ENCODE measurements at regions not wholly inside any gene's neighbourhood (a gene's known extent, or its start where the extent isn't known, plus 50 kb on each side); places are given as distances from the start of the nearest gene placed in this dataset.
"Not testable (repeated sequence)": the region's sequence is repeated elsewhere in the genome, so short reads cannot be mapped to it uniquely, and the experiment has no call there.

DNA sequence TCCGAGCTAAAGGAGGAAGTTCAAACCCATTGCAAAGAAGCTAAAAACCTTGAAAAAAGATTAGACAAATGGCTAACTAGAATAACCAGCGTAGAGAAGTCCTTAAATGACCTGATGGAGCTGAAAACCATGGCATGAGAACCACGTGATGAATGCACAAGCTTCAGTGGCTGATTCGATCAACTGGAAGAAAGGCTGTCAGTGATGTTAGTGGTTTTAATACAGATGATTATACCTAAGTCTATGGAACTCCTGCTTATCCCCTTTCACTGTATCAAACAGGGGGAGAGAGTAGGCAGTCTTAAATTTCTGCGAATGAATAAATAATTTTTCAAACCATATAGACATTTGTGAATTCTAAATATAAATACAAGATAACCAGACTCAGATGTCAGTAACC, 512.7 kb downstream of the PRKD1 start:
- not testable (repeated sequence) for DNase-seq; H3K36me3 Mint-ChIP-seq (ENCODE audit: insufficient read depth in 2 of 2); H3K4me1 Mint-ChIP-seq (ENCODE audit: low read depth); H3K4me3 Mint-ChIP-seq; ATAC-seq (replicated peaks in 1 of 2); H3K27ac Mint-ChIP-seq; H3K27me3 Mint-ChIP-seq (ENCODE audit: low read depth); H3K9me3 Mint-ChIP-seq

DNA sequence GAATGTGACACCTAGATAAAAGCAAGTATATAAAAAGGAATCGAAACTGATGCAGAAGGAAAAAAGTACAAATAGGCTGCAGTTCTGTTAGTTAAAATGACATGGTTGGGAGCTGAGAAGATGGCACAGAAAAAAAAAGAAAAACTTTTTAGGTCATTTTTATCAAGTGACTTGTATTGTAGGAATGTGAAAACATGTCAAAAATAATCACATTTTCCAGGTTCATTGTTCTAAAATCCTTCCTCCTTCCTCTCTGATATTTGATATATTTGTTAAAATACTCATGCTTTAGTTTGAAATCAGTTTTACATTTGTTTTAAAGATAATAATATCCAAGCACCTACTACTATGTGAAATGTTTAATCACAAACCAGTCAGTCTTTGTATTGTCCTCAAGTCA, 507.9 kb downstream of the PRKD1 start:
- Mint-ChIP-seq H3K27ac (no peak overlapping the region), H3K27me3 (ENCODE audit: low read depth) (no peaks in the 10 kb centered on the region), H3K36me3 (ENCODE audit: insufficient read depth in 2 of 2) (no peaks in the 10 kb centered on the region), H3K4me3 (no peak overlapping the region), H3K9me3 (peaks cover 3 to 7% of the 10 kb centered on the region in 2 donors), H3K4me1 (ENCODE audit: low read depth) (no peaks in the 10 kb centered on the region)
- DNase-seq = no peak
- no peak for ATAC-seq (replicated peaks in 1 of 2)

DNA sequence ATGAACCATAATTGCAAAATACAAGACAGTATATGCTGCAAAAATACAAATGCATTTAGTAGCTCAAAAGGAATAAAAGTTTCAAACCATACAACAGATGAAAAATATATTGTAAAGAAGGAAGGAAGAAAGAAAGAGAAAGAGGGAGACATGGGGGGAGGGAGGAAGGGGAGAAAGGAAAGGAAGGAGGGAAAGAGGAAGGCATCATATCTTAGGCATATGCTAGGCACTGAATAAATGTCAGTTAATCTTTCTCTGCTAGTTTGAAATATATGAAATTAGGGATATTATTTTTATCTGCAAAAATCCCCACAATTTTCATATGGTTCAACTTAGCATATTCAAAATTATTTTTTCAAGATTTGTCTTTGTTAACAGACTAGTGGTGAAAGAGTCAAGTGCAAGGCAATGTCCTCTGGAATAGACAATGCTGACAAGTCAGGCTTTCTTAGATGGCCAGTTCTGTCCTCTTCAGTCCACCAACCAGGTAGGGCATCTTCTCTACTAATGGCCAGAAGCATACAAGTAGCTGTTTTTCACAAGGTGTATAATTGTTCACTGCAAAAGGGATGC, 506.4 kb downstream of the PRKD1 start:
- Mint-ChIP-seq H3K27me3 (ENCODE audit: low read depth) (no peaks in the 10 kb centered on the region), H3K4me3 (no peak overlapping the region), H3K4me1 (ENCODE audit: low read depth) (no peaks in the 10 kb centered on the region), H3K36me3 (ENCODE audit: insufficient read depth in 2 of 2) (no peaks in the 10 kb centered on the region), H3K9me3 (peaks cover 5 to 8% of the 10 kb centered on the region in 2 donors), H3K27ac (no peak overlapping the region)
- no peak for DNase-seq
- ATAC-seq (replicated peaks in 1 of 2) = no peak

DNA sequence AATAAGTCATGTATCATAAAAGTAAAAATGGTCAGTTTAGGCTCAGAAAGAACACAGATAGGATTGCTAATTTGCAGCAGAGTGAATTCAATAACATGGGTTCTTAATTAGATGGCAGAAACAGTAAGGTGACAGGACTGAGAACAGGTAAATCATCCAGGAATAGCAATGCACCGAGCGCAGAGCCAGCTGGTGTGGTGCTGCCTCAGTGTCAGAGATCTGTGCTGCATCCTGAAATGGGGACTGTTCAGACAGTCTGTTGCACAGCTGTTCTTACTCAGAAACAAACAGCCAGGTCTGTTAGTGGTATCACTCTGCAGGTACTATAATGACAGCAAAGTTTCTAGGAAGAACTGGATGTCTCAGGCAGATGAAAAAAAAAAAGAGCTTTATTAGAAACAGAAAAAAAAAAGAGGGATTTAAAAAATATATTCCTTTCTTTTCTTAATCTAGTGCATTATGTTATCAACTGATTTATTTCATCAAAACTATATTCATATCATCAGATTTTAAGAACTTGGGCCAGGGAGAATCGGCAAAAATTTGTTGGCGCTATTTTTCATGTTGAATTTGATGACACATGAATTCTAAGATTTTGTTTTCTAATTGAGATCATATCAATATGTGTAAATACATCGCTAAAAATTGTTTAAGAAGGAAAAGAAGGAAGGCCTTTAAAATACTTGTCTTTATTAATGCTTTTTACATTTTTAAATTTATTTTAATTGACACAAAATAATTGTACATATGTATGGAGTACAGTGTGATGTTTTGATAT, 501.8 kb downstream of the PRKD1 start:
- no peaks in the 10 kb centered on the region for H3K4me1 Mint-ChIP-seq (ENCODE audit: low read depth)
- DNase-seq = no peak
- no peak overlapping the region for H3K4me3 Mint-ChIP-seq
- no peak overlapping the region for H3K27ac Mint-ChIP-seq
- H3K27me3 Mint-ChIP-seq (ENCODE audit: low read depth) = no peaks in the 10 kb centered on the region
- ATAC-seq (replicated peaks in 1 of 2) = no peak
- H3K36me3 Mint-ChIP-seq (ENCODE audit: insufficient read depth in 2 of 2) = no peaks in the 10 kb centered on the region
- peaks cover 9% of the 10 kb centered on the region in 2 donors for H3K9me3 Mint-ChIP-seq

DNA sequence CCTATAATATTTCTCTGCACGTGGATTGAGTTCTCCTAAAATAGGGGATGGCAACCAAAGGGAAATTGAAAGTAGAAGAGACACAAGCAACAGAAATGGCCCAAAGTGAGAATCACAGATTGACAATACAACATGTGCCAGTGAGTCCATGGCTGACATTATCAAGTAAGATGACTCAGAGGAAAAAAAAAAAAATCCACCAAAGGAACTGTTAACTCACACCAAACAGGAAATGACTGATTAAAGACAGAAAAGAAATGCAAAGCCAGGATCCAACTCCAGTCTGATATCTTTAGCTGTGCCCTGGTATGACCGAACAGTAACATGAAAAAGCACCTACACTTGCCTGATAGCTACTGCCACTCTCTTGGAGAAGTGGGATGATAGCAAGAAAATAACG, 485.0 kb downstream of the PRKD1 start:
- Mint-ChIP-seq H3K36me3 (ENCODE audit: insufficient read depth in 2 of 2) (peaks cover 0 to 3% of the 10 kb centered on the region in 2 donors), H3K27ac (no peak overlapping the region)

DNA sequence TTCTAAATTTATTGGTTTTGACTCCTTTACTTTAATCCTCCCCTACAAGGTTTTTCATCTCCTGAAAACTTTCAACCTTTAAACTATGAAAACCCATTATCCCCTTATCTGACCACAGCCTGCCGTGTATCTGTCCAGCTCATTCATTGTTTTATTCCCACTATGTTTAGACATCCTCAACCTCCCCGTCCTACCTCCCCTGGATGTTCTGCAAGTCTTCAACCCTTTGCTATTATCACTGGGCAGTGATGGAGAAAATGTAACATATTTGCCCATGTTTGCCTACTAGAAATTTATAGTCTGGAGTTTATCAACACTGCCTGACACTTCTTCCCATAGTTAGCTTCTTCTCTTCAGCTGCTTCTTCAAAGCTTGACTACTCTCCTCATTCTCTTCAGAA, 483.4 kb downstream of the PRKD1 start:
- Mint-ChIP-seq H3K4me1 (ENCODE audit: low read depth) (no peaks in the 10 kb centered on the region), H3K27me3 (ENCODE audit: low read depth) (no peaks in the 10 kb centered on the region), H3K4me3 (no peak overlapping the region), H3K36me3 (ENCODE audit: insufficient read depth in 2 of 2) (no peaks in the 10 kb centered on the region), H3K9me3 (peaks cover 10 to 14% of the 10 kb centered on the region in 2 donors), H3K27ac (no peak overlapping the region)
- ATAC-seq (replicated peaks in 1 of 2) = no peak
- DNase-seq = no peak

More for the DNA sequence above, 485.0 kb downstream of the PRKD1 start:
- no peaks in the 10 kb centered on the region for H3K27me3 Mint-ChIP-seq (ENCODE audit: low read depth)
- ATAC-seq (replicated peaks in 1 of 2) (no peak), DNase-seq (no peak)
- no peaks in the 10 kb centered on the region for H3K4me1 Mint-ChIP-seq (ENCODE audit: low read depth)
- peaks cover 10 to 20% of the 10 kb centered on the region in 2 donors for H3K9me3 Mint-ChIP-seq
- H3K4me3 Mint-ChIP-seq = no peak overlapping the region

DNA sequence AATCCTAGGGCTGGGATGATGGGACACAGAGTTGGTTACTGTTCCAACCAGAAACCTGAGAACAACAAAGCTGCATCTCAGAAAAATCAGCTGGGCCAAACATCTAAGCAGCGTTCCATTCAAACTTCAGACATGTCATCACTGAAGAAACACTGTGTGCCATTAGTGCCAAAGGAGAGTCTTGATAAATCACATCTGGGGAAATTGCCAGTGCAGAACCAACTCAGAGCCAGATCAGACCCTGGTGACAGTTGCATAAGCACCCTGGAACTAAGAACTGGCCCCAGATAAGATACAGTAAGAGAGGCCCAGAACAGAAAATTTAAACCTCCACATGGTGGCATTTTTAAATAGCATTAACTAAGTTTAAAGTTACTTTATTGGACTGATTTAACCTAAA, 482.8 kb downstream of the PRKD1 start:
- peaks cover 10 to 14% of the 10 kb centered on the region in 2 donors for H3K9me3 Mint-ChIP-seq
- H3K36me3 Mint-ChIP-seq (ENCODE audit: insufficient read depth in 2 of 2) = no peaks in the 10 kb centered on the region
- no peak for DNase-seq
- ATAC-seq (replicated peaks in 1 of 2) = no peak
- H3K4me1 Mint-ChIP-seq (ENCODE audit: low read depth) = no peaks in the 10 kb centered on the region
- H3K27me3 Mint-ChIP-seq (ENCODE audit: low read depth) = no peaks in the 10 kb centered on the region
- no peak overlapping the region for H3K27ac Mint-ChIP-seq
- H3K4me3 Mint-ChIP-seq = no peak overlapping the region

DNA sequence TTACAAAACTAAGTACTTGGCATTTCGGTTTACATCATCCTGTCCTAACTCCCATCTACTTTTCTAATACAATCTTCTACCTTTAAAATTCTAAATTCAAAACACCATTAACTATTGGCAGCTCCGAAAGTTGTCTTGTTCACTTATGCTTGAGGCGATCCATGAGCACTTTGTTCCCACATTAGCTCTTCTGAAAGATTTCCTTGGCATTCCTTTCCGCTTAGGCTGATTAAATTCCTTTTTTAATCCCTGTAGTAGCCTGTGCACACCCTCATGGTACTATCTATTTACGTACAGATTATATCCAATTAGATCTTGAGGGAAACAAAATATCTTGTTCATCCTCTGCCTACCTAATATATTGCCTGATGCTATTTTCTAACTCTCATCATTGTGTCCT, 480.7 kb downstream of the PRKD1 start:
- Mint-ChIP-seq H3K36me3 (ENCODE audit: insufficient read depth in 2 of 2) (no peaks in the 10 kb centered on the region), H3K4me1 (ENCODE audit: low read depth) (no peaks in the 10 kb centered on the region), H3K4me3 (no peak overlapping the region), H3K9me3 (peaks cover 10 to 15% of the 10 kb centered on the region in 2 donors), H3K27me3 (ENCODE audit: low read depth) (no peaks in the 10 kb centered on the region), H3K27ac (no peak overlapping the region)
- no peak for ATAC-seq (replicated peaks in 1 of 2)
- DNase-seq = no peak

DNA sequence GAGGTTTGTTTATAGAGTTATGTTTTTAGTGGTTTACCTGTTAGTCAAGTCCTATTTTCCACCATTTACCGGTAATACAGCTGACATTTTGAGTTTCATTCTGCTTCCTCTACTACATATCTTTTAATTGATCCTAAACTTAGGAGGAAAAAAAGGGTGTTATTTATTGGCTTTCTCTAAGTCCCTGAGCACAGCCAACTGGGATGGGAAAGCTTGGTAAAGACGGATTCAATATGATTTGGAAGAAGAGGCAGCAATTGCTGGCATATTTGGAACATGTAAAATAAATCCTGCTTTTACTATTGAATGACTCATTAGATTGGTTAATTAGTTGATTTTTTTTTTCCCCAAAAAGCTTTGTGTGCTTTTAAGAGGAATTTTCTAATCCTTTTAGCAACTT, 475.7 kb downstream of the PRKD1 start:
- ATAC-seq (replicated peaks in 1 of 2) (no peak), DNase-seq (no peak)
- Mint-ChIP-seq H3K9me3 (peaks cover 1 to 3% of the 10 kb centered on the region in 2 donors), H3K4me1 (ENCODE audit: low read depth) (no peaks in the 10 kb centered on the region), H3K27ac (no peak overlapping the region), H3K27me3 (ENCODE audit: low read depth) (no peaks in the 10 kb centered on the region), H3K4me3 (no peak overlapping the region), H3K36me3 (ENCODE audit: insufficient read depth in 2 of 2) (peaks cover 0 to 1% of the 10 kb centered on the region in 2 donors)

DNA sequence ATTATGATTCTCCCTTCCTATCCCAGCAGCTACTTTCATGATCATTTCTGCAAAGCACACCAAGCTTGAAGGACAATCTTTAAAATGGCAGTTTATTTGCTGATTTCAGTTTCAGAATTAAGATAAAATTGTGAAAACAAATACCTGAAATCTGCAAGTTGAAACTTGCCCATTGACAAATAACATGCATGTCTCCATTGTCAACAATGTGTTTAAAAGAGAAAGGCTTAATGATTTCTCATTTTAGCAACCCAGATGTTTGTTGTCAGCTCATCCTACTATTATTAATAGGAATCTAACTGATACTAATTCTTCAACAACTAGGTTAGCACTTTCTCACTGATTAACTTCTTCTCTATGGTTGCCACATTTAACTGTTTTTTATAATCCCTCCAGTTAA, 474.6 kb downstream of the PRKD1 start:
- peaks cover 1 to 3% of the 10 kb centered on the region in 2 donors for H3K9me3 Mint-ChIP-seq
- ATAC-seq (replicated peaks in 1 of 2) = no peak
- H3K27ac Mint-ChIP-seq = no peak overlapping the region
- H3K27me3 Mint-ChIP-seq (ENCODE audit: low read depth) = no peaks in the 10 kb centered on the region
- peaks cover 0 to 1% of the 10 kb centered on the region in 2 donors for H3K36me3 Mint-ChIP-seq (ENCODE audit: insufficient read depth in 2 of 2)
- H3K4me1 Mint-ChIP-seq (ENCODE audit: low read depth) = no peaks in the 10 kb centered on the region
- DNase-seq = no peak
- H3K4me3 Mint-ChIP-seq = no peak overlapping the region

DNA sequence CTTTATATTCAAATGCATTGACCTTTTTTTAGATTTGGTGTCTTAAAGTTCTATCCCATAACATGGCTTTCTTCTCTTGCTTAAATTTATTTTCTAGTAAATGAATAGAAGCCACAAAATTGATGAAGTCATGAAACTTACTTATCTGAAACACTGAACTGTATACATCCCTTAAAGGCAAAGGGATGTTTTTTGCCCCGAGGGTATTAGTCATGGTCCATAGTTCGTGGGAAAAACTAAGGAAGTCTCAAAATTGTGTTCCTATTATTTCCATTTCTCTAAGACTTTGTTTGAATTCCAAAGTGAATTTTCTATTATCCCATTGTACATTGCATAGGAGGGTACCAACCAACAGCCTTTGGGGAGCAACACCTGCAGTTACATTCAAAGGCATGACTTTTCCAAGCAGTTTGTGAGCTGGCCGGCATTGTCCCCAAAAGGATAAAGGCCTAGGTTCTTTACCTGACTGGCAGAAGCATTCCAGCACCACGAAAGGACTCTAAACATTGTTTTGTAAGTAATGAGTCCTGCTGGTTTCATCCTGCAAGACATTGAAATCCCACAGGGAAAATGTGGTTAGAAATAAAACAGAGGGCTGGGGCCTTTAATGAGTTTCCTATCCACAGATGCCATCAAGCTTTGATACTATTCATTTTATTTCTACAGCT, 473.5 kb downstream of the PRKD1 start:
- Mint-ChIP-seq H3K4me1 (ENCODE audit: low read depth) (no peaks in the 10 kb centered on the region), H3K9me3 (peaks cover 1 to 3% of the 10 kb centered on the region in 2 donors), H3K36me3 (ENCODE audit: insufficient read depth in 2 of 2) (peaks cover 0 to 1% of the 10 kb centered on the region in 2 donors), H3K27me3 (ENCODE audit: low read depth) (no peaks in the 10 kb centered on the region), H3K27ac (no peak overlapping the region), H3K4me3 (no peak overlapping the region)
- ATAC-seq (replicated peaks in 1 of 2) (no peak), DNase-seq (no peak)

DNA sequence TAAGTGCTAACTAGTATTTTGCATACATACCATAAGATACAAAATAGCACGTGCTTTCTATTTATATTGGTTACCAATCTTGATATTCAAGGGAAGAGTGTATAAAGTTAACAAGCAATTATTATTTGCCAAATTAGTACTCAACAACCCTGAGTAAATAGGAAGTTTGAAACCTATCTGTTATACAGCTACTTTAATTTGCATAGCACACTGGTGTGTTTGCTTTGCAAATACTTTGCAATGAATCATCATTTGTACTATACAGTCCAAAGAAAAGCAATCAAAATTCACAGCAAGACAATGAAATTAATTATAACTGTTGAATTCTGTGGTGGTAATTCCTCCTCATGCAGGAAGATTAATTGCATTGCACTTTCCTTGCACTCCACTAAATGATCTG, 469.1 kb downstream of the PRKD1 start:
- H3K27ac Mint-ChIP-seq = no peak overlapping the region
- DNase-seq = no peak
- peaks cover 5 to 6% of the 10 kb centered on the region in 2 donors for H3K9me3 Mint-ChIP-seq
- peaks cover 0 to 1% of the 10 kb centered on the region in 2 donors for H3K36me3 Mint-ChIP-seq (ENCODE audit: insufficient read depth in 2 of 2)
- no peak for ATAC-seq (replicated peaks in 1 of 2)
- no peak overlapping the region for H3K4me3 Mint-ChIP-seq
- no peaks in the 10 kb centered on the region for H3K27me3 Mint-ChIP-seq (ENCODE audit: low read depth)
- no peaks in the 10 kb centered on the region for H3K4me1 Mint-ChIP-seq (ENCODE audit: low read depth)

DNA sequence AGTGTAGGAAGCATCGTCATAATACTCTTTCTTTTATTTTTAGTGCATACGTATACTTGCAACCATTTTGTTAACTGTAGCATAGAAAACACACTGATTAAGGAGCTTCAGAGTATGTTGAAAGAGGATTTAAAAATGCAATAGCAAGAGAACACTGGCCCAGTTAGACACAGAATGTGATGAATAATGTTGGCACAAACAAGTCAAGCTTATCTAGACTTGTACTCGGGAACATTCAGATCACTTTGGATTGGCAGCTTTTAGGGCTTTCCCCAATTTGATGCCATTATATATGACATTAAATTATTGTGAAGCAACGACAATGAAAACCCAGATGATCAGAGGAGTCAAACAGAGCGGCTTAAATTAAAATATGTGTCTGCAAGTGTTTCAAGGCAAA, 468.1 kb downstream of the PRKD1 start:
- H3K36me3 Mint-ChIP-seq (ENCODE audit: insufficient read depth in 2 of 2) = peaks cover 0 to 1% of the 10 kb centered on the region in 2 donors
- no peaks in the 10 kb centered on the region for H3K27me3 Mint-ChIP-seq (ENCODE audit: low read depth)
- peaks cover 5 to 6% of the 10 kb centered on the region in 2 donors for H3K9me3 Mint-ChIP-seq
- no peaks in the 10 kb centered on the region for H3K4me1 Mint-ChIP-seq (ENCODE audit: low read depth)
- ATAC-seq (replicated peaks in 1 of 2) (no peak), DNase-seq (no peak)
- no peak overlapping the region for H3K27ac Mint-ChIP-seq
- no peak overlapping the region for H3K4me3 Mint-ChIP-seq
